Activated CD4-positive, alpha-beta memory T cell treated with anti-CD3 and anti-CD28 coated beads for 36 hours (primary cell): ENCODE measurements at regions not wholly inside any gene's neighbourhood (a gene's known extent, or its start where the extent isn't known, plus 50 kb on each side); places are given as distances from the start of the nearest gene placed in this dataset.
A peak's percentile ranks its signal among the peaks of the same experiment; 100 is the strongest.
"Not testable (repeated sequence)": the region's sequence is repeated elsewhere in the genome, so short reads cannot be mapped to it uniquely, and the experiment has no call there.

Experiments
- CTCF ChIA-PET: fragments of 350-600 bp; sonication (Branson Sonifier 250); formaldehyde crosslinking; loops from one replicate; lab custom pipeline; 2021; ENCODE audit warnings: antibody characterized with exemption, inconsistent platforms; lab: Charles Lee
- POLR2A ChIA-PET: fragments of 350-600 bp; sonication (Branson Sonifier 250); formaldehyde crosslinking; loops from one replicate; lab custom pipeline; 2021; ENCODE audit warnings: antibody characterized with exemption; lab: Charles Lee
- DNase-seq: peaks from one replicate; pipeline ENCODE4 v3.0.0-alpha.2; 2020
- H3K27ac Mint-ChIP-seq: one replicate; pipeline ENCODE4 v1.8.0; 2021; ENCODE audit warnings: mixed read lengths
- H3K27me3 Mint-ChIP-seq: one replicate; pipeline ENCODE4 v1.8.0; 2021; ENCODE audit warnings: mixed read lengths
- H3K36me3 Mint-ChIP-seq: one replicate; pipeline ENCODE4 v1.8.0; 2021; ENCODE audit warnings: mixed read lengths
- H3K4me1 Mint-ChIP-seq: one replicate; pipeline ENCODE4 v1.8.0; 2021; ENCODE audit warnings: low read depth, mixed read lengths
- H3K4me3 Mint-ChIP-seq: one replicate; pipeline ENCODE4 v1.8.0; 2021; ENCODE audit warnings: mild to moderate bottlenecking, mixed read lengths
- H3K9me3 Mint-ChIP-seq: one replicate; pipeline ENCODE4 v1.8.0; 2021; ENCODE audit warnings: mixed read lengths
- intact Hi-C: fragments of 100-400 bp; cut with micrococcal nuclease; formaldehyde crosslinking; loops from one replicate; pipeline ENCODE4 v1.15.1; 2023

DNA sequence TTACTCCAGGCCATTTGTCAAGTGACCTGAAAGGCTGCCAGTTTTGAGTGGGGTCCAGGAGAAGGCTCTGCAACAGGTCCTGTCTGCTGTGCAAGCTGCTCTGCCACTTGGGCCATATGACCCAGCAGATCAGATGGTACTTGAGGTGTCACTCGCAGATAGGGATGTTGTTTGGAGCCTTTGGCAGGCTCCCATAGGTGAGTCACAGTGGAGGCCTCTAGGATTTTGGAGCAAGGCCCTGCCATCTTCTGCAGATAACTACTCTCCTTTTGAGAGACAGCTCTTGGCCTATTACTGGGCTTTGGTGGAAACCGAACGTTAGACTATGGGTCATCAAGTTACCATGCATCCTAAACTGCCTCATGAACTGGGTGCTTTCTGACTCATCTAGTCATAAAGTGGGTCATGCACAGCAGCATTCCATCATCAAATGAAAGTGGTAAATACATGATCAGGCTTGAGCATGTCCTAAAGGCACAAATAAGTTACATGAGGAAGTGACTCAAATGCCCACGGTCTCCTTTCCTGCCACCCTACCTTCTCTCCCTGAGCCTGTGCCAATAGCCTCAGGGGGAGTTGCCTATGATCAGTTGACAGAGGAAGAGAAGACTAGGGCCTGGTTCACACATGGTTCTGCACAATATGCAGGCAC is 87.0 kb upstream of the RANBP6 start:
- H3K4me3 Mint-ChIP-seq, CTCF ChIA-PET, H3K27me3 Mint-ChIP-seq, POLR2A ChIA-PET, H3K9me3 Mint-ChIP-seq, H3K27ac Mint-ChIP-seq, H3K4me1 Mint-ChIP-seq, intact Hi-C loops, H3K36me3 Mint-ChIP-seq: not testable (repeated sequence)
- peak; percentile 26 for DNase-seq

DNA sequence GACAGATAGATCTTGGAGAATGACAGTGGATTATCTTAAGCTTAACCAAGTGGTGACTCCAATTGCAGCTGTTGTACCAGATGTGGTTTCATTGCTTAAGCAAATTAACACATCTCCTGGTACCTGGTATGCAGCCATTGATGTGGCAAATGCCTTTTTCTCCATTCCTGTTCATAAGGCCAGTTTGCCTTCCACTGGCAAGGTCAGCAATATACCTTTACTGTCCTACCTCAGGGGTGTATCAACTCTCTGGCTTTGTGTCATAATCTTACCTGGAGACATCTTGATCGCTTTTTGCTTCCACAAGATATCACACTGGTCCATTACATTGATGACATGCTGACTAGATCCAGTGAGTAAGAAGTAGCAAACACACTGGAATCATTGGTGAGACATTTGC is 86.3 kb upstream of the RANBP6 start:
- H3K9me3 Mint-ChIP-seq, H3K27ac Mint-ChIP-seq, H3K36me3 Mint-ChIP-seq, intact Hi-C loops, H3K4me3 Mint-ChIP-seq, POLR2A ChIA-PET, H3K27me3 Mint-ChIP-seq, H3K4me1 Mint-ChIP-seq, DNase-seq: not testable (repeated sequence)
- CTCF ChIA-PET, result interaction anchor here (1.0 kb wide), 1 partner anchor 15 kb away, joined by 5 read pairs; no protein-coding TSS in a partner anchor

GRCh38 chr9:6099346-6099745 is 83.9 kb upstream of the RANBP6 start:
- CTCF ChIA-PET, result interaction anchor here (0.6 kb wide), 1 partner anchor 652 kb away, joined by 3 read pairs; no protein-coding TSS in a partner anchor
- intact Hi-C loops, POLR2A ChIA-PET: not testable (repeated sequence)

DNA sequence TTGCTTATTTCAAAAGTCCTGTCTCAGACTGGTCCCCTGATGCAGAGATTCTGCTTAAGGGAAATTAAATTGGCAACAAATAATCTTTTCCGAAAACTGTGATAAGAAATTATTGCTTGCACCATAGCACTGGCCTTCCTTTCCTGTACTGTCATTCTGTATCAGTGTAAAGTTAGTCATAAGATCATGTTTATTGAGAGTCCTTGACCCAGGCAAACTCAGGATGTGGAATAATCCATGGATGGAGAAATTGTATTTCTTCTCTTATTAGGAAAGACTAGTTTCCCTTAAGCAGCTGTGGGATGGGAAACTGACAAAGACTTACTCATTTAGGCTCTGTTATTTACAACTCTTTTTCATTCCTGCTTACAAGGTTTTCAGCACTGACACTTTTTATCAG is 83.0 kb upstream of the RANBP6 start:
- H3K36me3 Mint-ChIP-seq, result no peaks in the 10 kb centered on the region
- CTCF ChIA-PET, result no interaction called here
- no peak overlapping the region for H3K27ac Mint-ChIP-seq
- H3K27me3 Mint-ChIP-seq, result peaks cover 5% of the 10 kb centered on the region
- intact Hi-C loops, result no loop called here
- H3K9me3 Mint-ChIP-seq, result no peaks in the 10 kb centered on the region
- no peak overlapping the region for H3K4me3 Mint-ChIP-seq
- POLR2A ChIA-PET, result no interaction called here
- DNase-seq, result no peak
- H3K4me1 Mint-ChIP-seq, result no peaks in the 10 kb centered on the region

More at GRCh38 chr9:6099346-6099745, 83.9 kb upstream of the RANBP6 start:
- H3K36me3 Mint-ChIP-seq, H3K9me3 Mint-ChIP-seq, DNase-seq, H3K4me1 Mint-ChIP-seq, H3K27ac Mint-ChIP-seq, H3K27me3 Mint-ChIP-seq, H3K4me3 Mint-ChIP-seq: not testable (repeated sequence)

DNA sequence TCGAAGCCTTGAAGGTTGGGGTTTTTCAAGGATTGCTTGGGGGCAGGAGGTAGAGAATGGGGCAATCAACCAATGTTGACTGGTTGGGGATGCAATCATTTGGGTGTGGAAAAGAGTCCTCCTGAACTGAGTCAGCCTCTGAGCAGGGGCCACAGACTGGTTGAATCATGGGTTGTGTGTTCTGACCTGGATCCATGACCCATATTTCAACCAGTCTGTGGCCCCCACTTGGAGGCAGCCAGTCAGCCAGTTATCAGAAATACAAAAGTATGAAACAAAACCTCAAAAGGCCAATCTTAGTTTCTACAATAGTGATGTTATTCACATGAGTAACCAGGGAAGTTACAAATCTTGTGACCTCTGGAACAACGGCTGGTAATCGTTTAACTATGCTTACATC is 81.4 kb upstream of the RANBP6 start:
- peak; percentile 38 for DNase-seq
- H3K27ac Mint-ChIP-seq, result no peak overlapping the region
- intact Hi-C loops, result no loop called here
- H3K27me3 Mint-ChIP-seq, result peaks cover 5% of the 10 kb centered on the region
- no peaks in the 10 kb centered on the region for H3K9me3 Mint-ChIP-seq
- POLR2A ChIA-PET, result no interaction called here
- CTCF ChIA-PET, result no interaction called here
- H3K36me3 Mint-ChIP-seq, result no peaks in the 10 kb centered on the region
- no peaks in the 10 kb centered on the region for H3K4me1 Mint-ChIP-seq
- no peak overlapping the region for H3K4me3 Mint-ChIP-seq

GRCh38 chr9:6090277-6091210 is 75.1 kb upstream of the RANBP6 start:
- Mint-ChIP-seq H3K27me3 (peaks cover 3% of the 10 kb centered on the region), H3K9me3 (no peaks in the 10 kb centered on the region), H3K4me1 (no peaks in the 10 kb centered on the region), H3K36me3 (no peaks in the 10 kb centered on the region), H3K27ac (no peak overlapping the region), H3K4me3 (no peak overlapping the region)
- no peak for DNase-seq
- ChIA-PET CTCF (interaction anchor here (1.2 kb wide), 1 partner anchor 66 kb away, joined by 3 read pairs; no protein-coding TSS in a partner anchor), POLR2A (no interaction called here)
- intact Hi-C loops, result no loop called here

- Mint-ChIP-seq H3K4me1 (no peaks in the 10 kb centered on the region), H3K36me3 (no peaks in the 10 kb centered on the region), H3K9me3 (no peaks in the 10 kb centered on the region), H3K27ac (no peak overlapping the region), H3K4me3 (no peak overlapping the region), H3K27me3 (peaks cover 2% of the 10 kb centered on the region)
- DNase-seq, result no peak
- ChIA-PET CTCF (no interaction called here), POLR2A (no interaction called here)
- intact Hi-C loops, result no loop called here
Observed at GRCh38 chr9:6089300-6089699, 73.9 kb upstream of the RANBP6 start.

- Mint-ChIP-seq H3K36me3 (no peaks in the 10 kb centered on the region), H3K4me3 (no peak overlapping the region), H3K27ac (no peak overlapping the region), H3K9me3 (no peaks in the 10 kb centered on the region), H3K27me3 (no peaks in the 10 kb centered on the region), H3K4me1 (no peaks in the 10 kb centered on the region)
- intact Hi-C loops, result no loop called here
- no peak for DNase-seq
- POLR2A ChIA-PET, result no interaction called here
- CTCF ChIA-PET, result interaction anchor here (1.1 kb wide), 1 partner anchor 220 kb away, joined by 3 read pairs; no protein-coding TSS in a partner anchor
Observed at GRCh38 chr9:6086006-6086655, 70.7 kb upstream of the RANBP6 start.

DNA sequence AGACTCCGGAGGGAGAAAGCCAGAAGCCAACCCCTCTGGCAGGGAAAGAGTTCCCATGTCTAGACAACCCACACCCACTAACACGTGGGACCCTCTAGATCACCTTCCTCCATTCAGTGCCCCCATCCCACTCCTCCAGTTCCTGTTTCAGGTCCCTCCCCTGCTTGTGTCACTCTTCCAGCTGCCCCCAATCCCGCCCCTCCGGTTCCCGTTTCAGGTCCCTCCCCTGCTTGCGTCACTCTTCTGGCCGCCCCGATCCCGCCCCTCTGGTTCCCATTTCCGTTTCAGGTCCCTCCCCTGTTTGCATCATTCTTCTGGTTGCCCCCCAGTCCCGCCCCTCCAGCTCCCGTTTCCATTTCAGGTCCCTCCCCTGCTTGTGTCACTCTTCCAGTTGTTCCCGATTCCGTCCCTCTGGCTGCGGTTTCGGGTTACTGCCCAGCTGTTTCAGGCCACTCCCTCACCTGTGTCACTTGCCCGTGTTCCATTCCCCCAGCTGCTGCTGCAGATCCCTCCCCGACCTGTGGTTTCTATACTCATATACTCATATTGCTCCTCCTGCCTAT is 64.8 kb upstream of the RANBP6 start:
- POLR2A ChIA-PET, result no interaction called here
- DNase-seq, result peak; percentile 64
- Mint-ChIP-seq H3K36me3 (no peaks in the 10 kb centered on the region), H3K4me1 (peaks cover 3% of the 10 kb centered on the region), H3K9me3 (no peaks in the 10 kb centered on the region), H3K27me3 (peaks cover 6% of the 10 kb centered on the region), H3K4me3 (peak overlapping the region; percentile 58), H3K27ac (peak overlapping the region; percentile 34)
- CTCF ChIA-PET, result no interaction called here
- intact Hi-C loops, result no loop called here

- ChIA-PET POLR2A (no interaction called here), CTCF (no interaction called here)
- no peaks in the 10 kb centered on the region for H3K9me3 Mint-ChIP-seq
- intact Hi-C loops, result no loop called here
- DNase-seq, result no peak
- H3K4me3 Mint-ChIP-seq, result no peak overlapping the region
- H3K36me3 Mint-ChIP-seq, result no peaks in the 10 kb centered on the region
- H3K4me1 Mint-ChIP-seq, result peaks cover 3% of the 10 kb centered on the region
- H3K27me3 Mint-ChIP-seq, result peaks cover 6% of the 10 kb centered on the region
- no peak overlapping the region for H3K27ac Mint-ChIP-seq
Observed at GRCh38 chr9:6079386-6079785, 64.0 kb upstream of the RANBP6 start.

- Mint-ChIP-seq H3K4me1 (peaks cover 3% of the 10 kb centered on the region), H3K36me3 (no peaks in the 10 kb centered on the region), H3K27ac (no peak overlapping the region), H3K4me3 (no peak overlapping the region), H3K27me3 (peaks cover 6% of the 10 kb centered on the region), H3K9me3 (no peaks in the 10 kb centered on the region)
- ChIA-PET CTCF (no interaction called here), POLR2A (no interaction called here)
- no peak for DNase-seq
- intact Hi-C loops, result no loop called here
Observed at GRCh38 chr9:6078382-6079105, 63.1 kb upstream of the RANBP6 start.
